GM23338 (cell line): ENCODE measurements at regions not wholly inside any gene's neighbourhood (a gene's known extent, or its start where the extent isn't known, plus 50 kb on each side); places are given as distances from the start of the nearest gene placed in this dataset.

Source experiments
- ATAC-seq: fragments of 200-7000 bp; cut with Tn5 transposase; 3 replicates; pipeline ENCODE4 v1.9.1; 2020
- DNase-seq: peaks from one replicate; pipeline ENCODE4 v3.0.0-alpha.2; 2015; ENCODE audit warnings: low spot score
- H2AFZ ChIP-seq: fragments of 200-600 bp; sonication (generic); 2 replicates; pipeline ENCODE4 v1.8.0; 2016; ENCODE audit warnings: antibody characterized with exemption, mild to moderate bottlenecking, moderate library complexity
- H3F3A ChIP-seq: fragments of 200-600 bp; sonication (generic); replicated peaks from 2 replicates; pipeline ENCODE4 v1.8.0; 2017; ENCODE audit warnings: antibody characterized with exemption, mixed run types, low read depth
- H3K27ac ChIP-seq: fragments of 200-600 bp; sonication (generic); 2 replicates; pipeline ENCODE4 v1.6.1; 2016; ENCODE audit warnings: low read depth
- H3K27me3 ChIP-seq: fragments of 200-600 bp; sonication (generic); 2 replicates; pipeline ENCODE4 v1.8.0; 2016; ENCODE audit warnings: mild to moderate bottlenecking, mixed run types, moderate library complexity; ENCODE audit not compliant: insufficient read depth
- H3K36me3 ChIP-seq: fragments of 200-600 bp; sonication (generic); 2 replicates; pipeline ENCODE4 v1.8.0; 2016; ENCODE audit warnings: mild to moderate bottlenecking; ENCODE audit not compliant: insufficient read depth
- H3K4me1 ChIP-seq: fragments of 200-600 bp; sonication (generic); 2 replicates; pipeline ENCODE4 v1.8.0; 2016; ENCODE audit warnings: mild to moderate bottlenecking, moderate library complexity; ENCODE audit not compliant: insufficient read depth
- H3K4me2 ChIP-seq: fragments of 200-600 bp; sonication (generic); 2 replicates; pipeline ENCODE4 v1.7.1; 2017; ENCODE audit warnings: mixed run types
- H3K4me3 ChIP-seq: fragments of 200-600 bp; sonication (generic); 2 replicates; pipeline ENCODE4 v1.6.1; 2016; ENCODE audit warnings: mixed run types
- H3K79me2 ChIP-seq: fragments of 200-600 bp; sonication (generic); replicated peaks from 2 replicates; pipeline ENCODE4 v1.8.0; 2017; ENCODE audit warnings: mild to moderate bottlenecking; ENCODE audit not compliant: insufficient read depth
- H3K9me2 ChIP-seq: fragments of 200-600 bp; sonication (generic); 2 replicates; pipeline ENCODE4 v1.8.0; 2017; ENCODE audit not compliant: insufficient read depth
- H4K20me1 ChIP-seq: fragments of 200-600 bp; sonication (generic); replicated peaks from 2 replicates; pipeline ENCODE4 v1.8.0; 2017; ENCODE audit warnings: mild to moderate bottlenecking; ENCODE audit not compliant: insufficient read depth
- H3K27ac Mint-ChIP-seq: 2 replicates; pipeline ENCODE4 v1.8.0; 2020; ENCODE audit warnings: inconsistent platforms, mild to moderate bottlenecking, moderate library complexity, mixed read lengths
- H3K27me3 Mint-ChIP-seq: 3 replicates; pipeline ENCODE4 v1.8.0; 2022; ENCODE audit warnings: low read depth, mild to moderate bottlenecking, moderate library complexity, mixed read lengths, inconsistent platforms; ENCODE audit not compliant: insufficient read depth, poor library complexity
- H3K36me3 Mint-ChIP-seq: 3 replicates; pipeline ENCODE4 v1.8.0; 2021; ENCODE audit warnings: low read depth, mild to moderate bottlenecking, inconsistent platforms, moderate library complexity, mixed read lengths
- H3K4me1 Mint-ChIP-seq: 3 replicates; pipeline ENCODE4 v1.8.0; 2020; ENCODE audit warnings: mild to moderate bottlenecking, inconsistent platforms, mixed read lengths
- H3K4me3 Mint-ChIP-seq: 3 replicates; pipeline ENCODE4 v1.8.0; 2021; ENCODE audit warnings: moderate library complexity, mild to moderate bottlenecking, inconsistent platforms, mixed read lengths
- H3K9me3 Mint-ChIP-seq: 3 replicates; pipeline ENCODE4 v1.8.0; 2020; ENCODE audit warnings: moderate library complexity, mild to moderate bottlenecking, inconsistent platforms, mixed read lengths
- CREB1 ChIP-seq: fragments of 250-450 bp; sonication (Bioruptor Pico); IDR thresholded peaks from 2 replicates; pipeline ENCODE4 v1.5.0; 2020; ENCODE audit warnings: low read depth, mild to moderate bottlenecking, moderate library complexity
- ETS1 ChIP-seq: IDR thresholded peaks from 2 replicates; pipeline ENCODE4 v1.6.1; 2016; ENCODE audit warnings: antibody characterized with exemption
- EZH2phosphoT487 ChIP-seq: fragments of 200-600 bp; sonication (generic); IDR thresholded peaks from one replicate; pipeline ENCODE4 v1.8.1; 2018; ENCODE audit warnings: antibody characterized with exemption; ENCODE audit not compliant: unreplicated experiment
- ZNF462 ChIP-seq: fragments of 250-450 bp; sonication (Bioruptor Pico); IDR thresholded peaks from 2 replicates; pipeline ENCODE4 v1.5.0; 2020; ENCODE audit warnings: mild to moderate bottlenecking, moderate library complexity
- TF ChIP-seq, protein P1 (sequence below), 2 experiments: fragments of 200-600 bp in 1 of 2; sonication (generic) in 1 of 2; conservative IDR thresholded peaks; 2 replicates each; pipeline versions ENCODE4 v1.5.1 to v1.6.1; 2016 to 2017; ENCODE audit warnings: antibody characterized with exemption in 2 of 2, low read depth in 2 of 2, mild to moderate bottlenecking in 2 of 2, moderate library complexity in 1 of 2

DNA sequence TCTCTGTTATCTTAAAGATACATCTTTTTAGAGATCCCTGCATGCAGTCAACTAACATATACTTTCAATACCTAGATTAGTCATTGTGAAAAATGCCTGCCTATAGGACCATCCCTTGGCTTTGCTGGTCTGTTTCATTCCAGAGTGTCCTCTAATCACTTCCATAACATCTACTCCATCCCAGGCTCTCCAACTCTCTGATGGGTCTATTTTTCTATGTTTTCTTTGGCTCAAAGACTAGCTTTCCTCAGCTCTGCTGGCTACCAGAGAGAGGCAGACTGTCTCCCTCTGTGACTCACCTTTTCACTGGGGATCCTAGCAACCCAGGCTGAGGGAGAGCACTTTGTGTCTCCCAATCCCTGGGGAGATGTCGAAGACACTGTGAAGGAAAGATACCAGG is 547.7 kb upstream of the MCTP2 start:
- no peaks in the 10 kb centered on the region for H3K79me2 ChIP-seq
- no peaks in the 10 kb centered on the region for H4K20me1 ChIP-seq
- H3F3A ChIP-seq, result no peaks in the 10 kb centered on the region
- no peak overlapping the region for H3K4me3 ChIP-seq
- H3K36me3 Mint-ChIP-seq, result peaks cover 26% of the 10 kb centered on the region
- H3K4me1 ChIP-seq, result no peaks in the 10 kb centered on the region
- H3K9me2 ChIP-seq, result no peaks in the 10 kb centered on the region
- peaks cover 3% of the 10 kb centered on the region; the same call in 1 of the 2 replicates for H3K36me3 ChIP-seq
- no peak for DNase-seq
- no peaks in the 10 kb centered on the region for H3K27me3 ChIP-seq
- no peak overlapping the region for H3K4me2 ChIP-seq
- TF ChIP-seq CREB1 (CRISPR knock-in tag), result no peak
- no peak for TF ChIP-seq ZNF462 (CRISPR knock-in tag)
- TF ChIP-seq, protein P1, sequence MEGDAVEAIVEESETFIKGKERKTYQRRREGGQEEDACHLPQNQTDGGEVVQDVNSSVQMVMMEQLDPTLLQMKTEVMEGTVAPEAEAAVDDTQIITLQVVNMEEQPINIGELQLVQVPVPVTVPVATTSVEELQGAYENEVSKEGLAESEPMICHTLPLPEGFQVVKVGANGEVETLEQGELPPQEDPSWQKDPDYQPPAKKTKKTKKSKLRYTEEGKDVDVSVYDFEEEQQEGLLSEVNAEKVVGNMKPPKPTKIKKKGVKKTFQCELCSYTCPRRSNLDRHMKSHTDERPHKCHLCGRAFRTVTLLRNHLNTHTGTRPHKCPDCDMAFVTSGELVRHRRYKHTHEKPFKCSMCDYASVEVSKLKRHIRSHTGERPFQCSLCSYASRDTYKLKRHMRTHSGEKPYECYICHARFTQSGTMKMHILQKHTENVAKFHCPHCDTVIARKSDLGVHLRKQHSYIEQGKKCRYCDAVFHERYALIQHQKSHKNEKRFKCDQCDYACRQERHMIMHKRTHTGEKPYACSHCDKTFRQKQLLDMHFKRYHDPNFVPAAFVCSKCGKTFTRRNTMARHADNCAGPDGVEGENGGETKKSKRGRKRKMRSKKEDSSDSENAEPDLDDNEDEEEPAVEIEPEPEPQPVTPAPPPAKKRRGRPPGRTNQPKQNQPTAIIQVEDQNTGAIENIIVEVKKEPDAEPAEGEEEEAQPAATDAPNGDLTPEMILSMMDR (conservative IDR thresholded peaks at IDR 0.05; ENCODE audit: low read depth in 2 of 2), result no peak
- no peak for TF ChIP-seq EZH2phosphoT487
- TF ChIP-seq ETS1, result no peak
- peaks cover 45% of the 10 kb centered on the region for H3K9me3 Mint-ChIP-seq
- H3K27ac ChIP-seq, result no peak overlapping the region
- no peak overlapping the region for H2AFZ ChIP-seq
- peaks cover 2% of the 10 kb centered on the region for H3K27me3 Mint-ChIP-seq
- H3K27ac Mint-ChIP-seq, result no peak overlapping the region
- no peak overlapping the region for H3K4me3 Mint-ChIP-seq
- ATAC-seq, result no peak
- H3K4me1 Mint-ChIP-seq, result no peaks in the 10 kb centered on the region
